Fibroblast of the aortic adventitia (primary cell): ENCODE measurements at regions not wholly inside any gene's neighbourhood (a gene's known extent, or its start where the extent isn't known, plus 50 kb on each side); places are given as distances from the start of the nearest gene placed in this dataset.

ENCODE experiments used
- DNase-seq: peaks from one replicate; pipeline ENCODE4 v3.0.0-alpha.2; 2010; ENCODE audit warnings: low read depth
- H3K4me3 ChIP-seq: 2 replicates; pipeline ENCODE4 v1.5.1; 2011; ENCODE audit warnings: low read depth, mild to moderate bottlenecking, control low read depth, low read length, moderate library complexity
- TF ChIP-seq, protein P1 (sequence below): IDR thresholded peaks from 2 replicates; pipeline ENCODE4 v1.5.1; 2011; ENCODE audit warnings: mild to moderate bottlenecking, low read length, control low read depth, inconsistent platforms; ENCODE audit not compliant: insufficient read depth

DNA sequence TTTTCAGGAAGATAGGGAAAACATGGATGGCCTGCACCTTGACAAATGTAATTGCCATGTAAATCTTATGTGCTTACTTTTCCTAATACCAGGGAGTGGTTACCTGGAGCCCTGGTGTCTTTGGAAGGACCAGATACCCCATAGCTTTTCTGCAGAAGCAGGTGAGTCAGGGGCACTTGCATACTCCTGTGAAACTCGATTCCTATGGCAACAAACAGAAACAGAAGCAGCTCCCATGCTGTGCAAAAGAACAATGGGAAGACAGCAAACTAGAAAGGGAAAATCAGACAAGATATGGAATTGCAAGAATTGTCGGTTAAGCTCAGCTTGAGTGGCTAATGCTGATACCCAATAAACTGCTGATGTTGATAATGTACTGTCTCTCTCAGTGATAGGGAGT, 117.4 kb upstream of the AFF2 start:
- DNase-seq, result no peak
- TF ChIP-seq, protein P1, sequence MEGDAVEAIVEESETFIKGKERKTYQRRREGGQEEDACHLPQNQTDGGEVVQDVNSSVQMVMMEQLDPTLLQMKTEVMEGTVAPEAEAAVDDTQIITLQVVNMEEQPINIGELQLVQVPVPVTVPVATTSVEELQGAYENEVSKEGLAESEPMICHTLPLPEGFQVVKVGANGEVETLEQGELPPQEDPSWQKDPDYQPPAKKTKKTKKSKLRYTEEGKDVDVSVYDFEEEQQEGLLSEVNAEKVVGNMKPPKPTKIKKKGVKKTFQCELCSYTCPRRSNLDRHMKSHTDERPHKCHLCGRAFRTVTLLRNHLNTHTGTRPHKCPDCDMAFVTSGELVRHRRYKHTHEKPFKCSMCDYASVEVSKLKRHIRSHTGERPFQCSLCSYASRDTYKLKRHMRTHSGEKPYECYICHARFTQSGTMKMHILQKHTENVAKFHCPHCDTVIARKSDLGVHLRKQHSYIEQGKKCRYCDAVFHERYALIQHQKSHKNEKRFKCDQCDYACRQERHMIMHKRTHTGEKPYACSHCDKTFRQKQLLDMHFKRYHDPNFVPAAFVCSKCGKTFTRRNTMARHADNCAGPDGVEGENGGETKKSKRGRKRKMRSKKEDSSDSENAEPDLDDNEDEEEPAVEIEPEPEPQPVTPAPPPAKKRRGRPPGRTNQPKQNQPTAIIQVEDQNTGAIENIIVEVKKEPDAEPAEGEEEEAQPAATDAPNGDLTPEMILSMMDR, result no peak
- H3K4me3 ChIP-seq, result no peak overlapping the region

DNA sequence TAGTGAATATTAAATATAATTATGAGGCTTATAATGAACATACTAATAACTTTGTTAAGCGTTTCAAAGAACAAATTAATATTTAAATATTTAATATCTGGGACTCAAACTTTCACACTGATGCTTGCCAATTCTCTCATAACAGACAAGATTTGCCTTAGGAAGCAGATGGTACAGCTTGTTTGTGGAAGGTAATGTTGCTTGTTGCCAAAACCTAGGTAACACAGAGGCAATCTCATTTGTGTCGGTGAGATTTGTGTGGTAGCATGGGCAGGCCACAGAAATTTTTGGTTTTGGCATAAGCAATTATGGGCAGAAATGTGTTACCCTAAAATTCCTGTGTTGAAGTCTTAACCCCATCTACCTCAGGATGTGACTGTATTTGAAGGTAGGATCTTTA, 114.9 kb upstream of the AFF2 start:
- DNase-seq, result no peak
- H3K4me3 ChIP-seq, result no peak overlapping the region
- TF ChIP-seq, protein P1, result no peak

DNA sequence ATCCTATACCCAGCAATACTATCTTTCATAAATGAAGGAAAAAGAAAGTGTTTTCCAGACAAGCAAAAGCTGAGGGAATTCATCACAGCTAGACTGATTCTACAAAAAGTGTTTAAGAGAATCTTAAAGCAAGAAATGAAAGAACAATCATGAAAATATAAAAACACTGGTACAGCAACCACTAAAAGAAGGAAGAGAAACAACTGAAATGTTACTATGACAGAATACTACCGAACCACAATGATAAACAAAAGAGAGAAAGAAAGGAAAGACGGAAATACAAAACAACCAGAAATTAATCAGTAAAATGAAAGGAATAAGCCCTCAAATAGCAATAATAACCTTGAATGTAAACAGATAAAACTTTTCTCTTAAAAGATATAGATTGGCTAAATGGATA, 110.8 kb upstream of the AFF2 start:
- H3K4me3 ChIP-seq, result no peak overlapping the region
- TF ChIP-seq, protein P1, result no peak
- DNase-seq, result no peak

DNA sequence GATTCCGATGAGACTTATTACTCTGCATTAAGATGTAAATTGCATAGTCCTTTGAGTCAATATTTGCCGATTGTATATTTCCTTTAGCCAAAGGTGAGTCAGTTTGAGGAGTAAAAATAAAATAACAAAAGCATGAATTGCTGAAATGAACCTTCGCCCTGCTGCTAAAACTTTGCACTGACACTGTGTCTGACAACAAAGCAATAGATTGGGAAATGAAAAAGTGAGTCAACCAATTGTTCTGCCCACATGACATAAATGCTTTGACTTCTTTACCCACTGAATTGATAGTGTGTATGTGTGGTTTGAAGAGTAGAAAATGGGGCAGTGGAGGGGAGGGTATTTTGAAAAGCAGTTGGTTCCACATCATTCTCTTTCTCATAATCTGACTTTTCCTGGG, 88.4 kb upstream of the AFF2 start:
- H3K4me3 ChIP-seq, result no peak overlapping the region
- TF ChIP-seq, protein P1, result no peak
- DNase-seq, result peak; percentile 35

DNA sequence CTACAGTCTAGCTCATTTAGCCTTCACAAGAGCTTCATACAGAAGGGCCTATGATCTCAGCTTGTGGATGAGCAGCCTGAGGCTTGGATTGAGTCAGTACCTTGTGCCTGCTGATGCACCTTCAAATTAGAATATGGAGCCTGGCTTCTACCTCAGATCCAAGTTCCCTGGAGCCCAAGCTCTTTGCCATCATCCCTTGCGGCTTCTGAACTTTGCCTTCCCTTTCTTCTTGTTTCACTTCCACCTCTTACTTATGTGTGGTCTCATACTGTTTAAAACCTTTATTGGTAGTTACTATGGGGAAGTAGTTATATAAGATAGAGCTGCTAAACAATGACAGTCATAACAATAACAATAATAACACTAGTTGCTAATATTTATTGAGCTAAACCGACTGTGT, 84.3 kb upstream of the AFF2 start:
- TF ChIP-seq, protein P1, result no peak
- H3K4me3 ChIP-seq, result no peak overlapping the region

DNA sequence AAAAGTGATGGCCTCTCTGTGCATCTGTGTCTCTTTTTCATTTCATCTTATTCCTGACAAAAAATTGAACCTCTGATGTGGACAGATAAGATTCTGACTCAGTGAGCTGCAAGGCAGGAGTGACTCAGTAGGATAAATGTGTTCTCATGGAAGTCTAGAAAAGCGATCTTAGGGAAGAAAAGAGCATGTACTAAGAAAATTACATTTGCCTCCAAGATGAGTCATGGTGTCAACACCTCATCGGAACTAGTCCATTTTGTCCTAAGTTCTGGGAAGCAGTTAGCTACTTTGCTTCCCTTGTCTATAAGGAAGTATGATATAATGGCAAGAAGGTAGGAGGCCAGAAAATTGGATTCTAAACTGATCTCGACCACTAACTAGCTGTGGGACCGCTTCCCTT, 83.5 kb upstream of the AFF2 start:
- no peak overlapping the region for H3K4me3 ChIP-seq
- TF ChIP-seq, protein P1, result no peak
- DNase-seq, result peak; percentile 65

More for the DNA sequence above, 84.3 kb upstream of the AFF2 start:
- no peak for DNase-seq

DNA sequence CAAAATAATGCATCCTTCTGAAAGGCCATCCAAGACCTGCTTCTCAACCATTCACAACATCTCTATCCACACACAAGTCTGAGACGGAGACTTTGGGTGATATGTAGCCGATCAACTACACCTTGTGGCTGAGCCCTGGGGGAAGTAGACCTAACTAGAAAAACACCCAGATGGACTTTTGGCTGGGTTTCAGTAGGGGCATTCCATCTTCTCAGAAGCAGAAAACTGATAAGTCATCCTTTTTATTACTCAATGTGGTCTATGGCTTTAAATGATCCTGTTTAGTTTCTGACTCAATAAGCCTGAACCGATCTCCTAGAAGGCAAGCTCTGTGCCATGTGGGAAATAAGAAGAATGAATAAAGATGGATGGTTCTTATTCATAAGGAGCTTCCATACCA, 82.5 kb upstream of the AFF2 start:
- TF ChIP-seq, protein P1, result no peak
- H3K4me3 ChIP-seq, result no peak overlapping the region
- peak; percentile 40 for DNase-seq
